ENCODE measurements at regions not wholly inside any gene's neighbourhood (a gene's known extent, or its start where the extent isn't known, plus 50 kb on each side); places are given as distances from the start of the nearest gene placed in this dataset.

DNA sequence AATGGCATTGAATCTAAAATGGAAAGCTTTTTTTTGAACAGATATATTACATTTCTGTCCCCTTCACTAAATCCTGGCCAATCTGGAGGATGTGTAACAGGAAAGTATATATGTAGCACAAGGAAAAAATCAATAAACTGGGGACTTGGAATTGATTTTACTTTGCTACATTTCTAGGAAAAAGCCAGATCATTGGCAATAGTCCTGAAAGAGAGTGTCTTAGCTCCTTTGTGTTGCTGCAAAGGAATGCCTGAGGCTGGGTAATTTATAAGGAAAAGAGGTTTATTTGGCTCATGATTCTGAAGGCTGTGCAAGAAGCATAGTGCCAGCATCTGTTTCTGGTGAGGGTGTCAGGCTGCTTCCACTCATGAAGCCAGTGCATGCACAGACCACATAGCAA is 574.9 kb downstream of the HTR1B start:
- TF ChIP-seq, protein P1, sequence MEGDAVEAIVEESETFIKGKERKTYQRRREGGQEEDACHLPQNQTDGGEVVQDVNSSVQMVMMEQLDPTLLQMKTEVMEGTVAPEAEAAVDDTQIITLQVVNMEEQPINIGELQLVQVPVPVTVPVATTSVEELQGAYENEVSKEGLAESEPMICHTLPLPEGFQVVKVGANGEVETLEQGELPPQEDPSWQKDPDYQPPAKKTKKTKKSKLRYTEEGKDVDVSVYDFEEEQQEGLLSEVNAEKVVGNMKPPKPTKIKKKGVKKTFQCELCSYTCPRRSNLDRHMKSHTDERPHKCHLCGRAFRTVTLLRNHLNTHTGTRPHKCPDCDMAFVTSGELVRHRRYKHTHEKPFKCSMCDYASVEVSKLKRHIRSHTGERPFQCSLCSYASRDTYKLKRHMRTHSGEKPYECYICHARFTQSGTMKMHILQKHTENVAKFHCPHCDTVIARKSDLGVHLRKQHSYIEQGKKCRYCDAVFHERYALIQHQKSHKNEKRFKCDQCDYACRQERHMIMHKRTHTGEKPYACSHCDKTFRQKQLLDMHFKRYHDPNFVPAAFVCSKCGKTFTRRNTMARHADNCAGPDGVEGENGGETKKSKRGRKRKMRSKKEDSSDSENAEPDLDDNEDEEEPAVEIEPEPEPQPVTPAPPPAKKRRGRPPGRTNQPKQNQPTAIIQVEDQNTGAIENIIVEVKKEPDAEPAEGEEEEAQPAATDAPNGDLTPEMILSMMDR (conservative IDR thresholded peaks at IDR 0.05; ENCODE audit: low read depth, low read length): no peak
- no peak for TF ChIP-seq EZH2 (IDR thresholded peaks at IDR 0.05; ENCODE audit: borderline replicate concordance, low read depth, low read length, poor library complexity, severe bottlenecking)

Measured in A673 (cell line).